NCI-H460 (cell line): ENCODE measurements at regions not wholly inside any gene's neighbourhood (a gene's known extent, or its start where the extent isn't known, plus 50 kb on each side); places are given as distances from the start of the nearest gene placed in this dataset.
"Not testable (repeated sequence)": the region's sequence is repeated elsewhere in the genome, so short reads cannot be mapped to it uniquely, and the experiment has no call there.

Source experiments
- DNase-seq: peaks from one replicate; pipeline ENCODE4 v3.0.0-alpha.2; 2016; ENCODE audit warnings: low read depth; ENCODE audit errors: extremely low read depth

GRCh38 chr21:34270411-34270810 is 93.4 kb upstream of the KCNE2 start:
- DNase-seq, result no peak

GRCh38 chr21:34271189-34271851 is 92.5 kb upstream of the KCNE2 start:
- DNase-seq, result no peak

GRCh38 chr21:34272321-34272720 is 91.5 kb upstream of the KCNE2 start:
- no peak for DNase-seq

GRCh38 chr21:34274001-34274400 is 89.8 kb upstream of the KCNE2 start:
- DNase-seq, result no peak

GRCh38 chr21:34276711-34277425 is 86.9 kb upstream of the KCNE2 start:
- no peak for DNase-seq

- no peak for DNase-seq
These were observed 85.4 kb upstream of the KCNE2 start for GRCh38 chr21:34278451-34278850.

GRCh38 chr21:34279285-34279684 is 84.5 kb upstream of the KCNE2 start:
- DNase-seq, result no peak

- DNase-seq, result no peak
These were observed 83.9 kb upstream of the KCNE2 start for GRCh38 chr21:34279883-34280282.

- DNase-seq, result no peak
These were observed 83.4 kb upstream of the KCNE2 start for GRCh38 chr21:34280389-34280795.

- no peak for DNase-seq
These were observed 82.8 kb upstream of the KCNE2 start for GRCh38 chr21:34280959-34281358.

- DNase-seq, result no peak
These were observed 81.6 kb upstream of the KCNE2 start for GRCh38 chr21:34282223-34282622.

- DNase-seq, result no peak
These were observed 79.1 kb upstream of the KCNE2 start for GRCh38 chr21:34284666-34285065.

GRCh38 chr21:34288042-34288441 is 75.8 kb upstream of the KCNE2 start:
- not testable (repeated sequence) for DNase-seq

GRCh38 chr21:34289856-34290255 is 74.0 kb upstream of the KCNE2 start:
- DNase-seq, result no peak

- DNase-seq, result no peak
These were observed 66.9 kb upstream of the KCNE2 start for GRCh38 chr21:34296878-34297277.

GRCh38 chr21:34298534-34299167 is 65.2 kb upstream of the KCNE2 start:
- no peak for DNase-seq

- no peak for DNase-seq
These were observed 64.7 kb upstream of the KCNE2 start for GRCh38 chr21:34299168-34299539.

GRCh38 chr21:34302521-34302920 is 61.3 kb upstream of the KCNE2 start:
- DNase-seq, result no peak

GRCh38 chr21:34305605-34306604 is 57.9 kb upstream of the KCNE2 start:
- DNase-seq, result no peak

GRCh38 chr21:34307991-34308532 is 55.7 kb upstream of the KCNE2 start:
- no peak for DNase-seq
